ENCODE measurements at regions not wholly inside any gene's neighbourhood (a gene's known extent, or its start where the extent isn't known, plus 50 kb on each side); places are given as distances from the start of the nearest gene placed in this dataset.
A peak's percentile ranks its signal among the peaks of the same experiment; 100 is the strongest.
"Not testable (repeated sequence)": the region's sequence is repeated elsewhere in the genome, so short reads cannot be mapped to it uniquely, and the experiment has no call there.

DNA sequence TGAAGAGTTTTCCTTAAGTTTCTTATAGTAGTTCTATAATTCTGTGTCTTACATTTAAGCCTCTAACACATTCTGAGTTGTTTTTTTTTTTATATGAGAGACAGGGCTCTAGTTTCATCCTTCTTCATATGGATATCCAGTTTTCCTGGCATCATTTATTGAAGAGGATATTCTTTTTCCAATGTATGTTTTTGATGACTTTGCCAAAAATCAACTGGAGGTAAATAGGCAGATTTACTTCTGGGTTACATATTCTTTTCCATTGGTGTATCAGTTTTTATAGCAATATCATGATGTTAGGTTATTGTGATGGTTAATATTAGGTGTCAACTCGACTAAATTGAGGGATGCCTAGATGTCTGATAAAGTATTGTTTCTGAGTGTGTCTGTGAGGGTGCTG is 650.7 kb upstream of the GRID2 start:
- no peak for DNase-seq (ENCODE audit: low spot score)

DNA sequence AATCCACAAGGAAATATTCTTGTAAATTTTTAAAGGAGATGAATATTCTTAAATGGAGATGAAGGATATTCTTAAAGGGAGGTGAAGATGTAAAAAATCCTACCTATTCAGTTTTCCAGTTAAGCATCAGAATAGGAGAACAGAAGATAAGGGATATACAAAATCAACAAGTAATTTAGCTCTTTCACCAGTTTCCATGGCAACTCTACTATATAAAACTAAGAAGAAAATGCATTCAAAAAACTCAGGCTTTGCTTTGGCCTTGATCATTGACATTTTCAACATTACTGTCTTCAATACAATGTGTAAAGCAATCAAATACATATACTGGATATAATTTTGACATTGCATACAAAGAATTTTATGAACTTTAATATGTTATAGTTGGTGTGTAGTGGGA is 622.7 kb upstream of the GRID2 start:
- DNase-seq (ENCODE audit: low spot score): no peak

GRCh38 chr4:91681544-91681943 is 622.2 kb upstream of the GRID2 start:
- DNase-seq (ENCODE audit: low spot score): no peak

DNA sequence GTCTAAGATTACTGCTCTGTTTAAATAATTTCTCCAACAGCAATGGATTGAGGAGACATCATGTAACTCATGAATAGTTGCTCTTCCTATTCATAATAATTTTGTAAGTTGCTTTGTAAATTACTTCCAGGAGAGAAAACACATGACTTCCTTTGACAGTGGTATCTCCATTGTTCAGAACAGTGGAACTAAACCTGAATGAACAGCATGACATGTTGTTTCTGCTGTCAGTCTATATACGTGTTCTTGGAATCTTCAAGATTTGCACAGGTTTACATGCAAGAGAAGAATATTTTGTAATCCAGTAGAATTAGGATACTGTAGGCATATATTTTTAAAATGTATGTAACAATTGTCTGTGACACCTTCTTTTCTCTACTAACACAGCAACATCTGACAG is 618.8 kb upstream of the GRID2 start:
- DNase-seq (ENCODE audit: low spot score): no peak

DNA sequence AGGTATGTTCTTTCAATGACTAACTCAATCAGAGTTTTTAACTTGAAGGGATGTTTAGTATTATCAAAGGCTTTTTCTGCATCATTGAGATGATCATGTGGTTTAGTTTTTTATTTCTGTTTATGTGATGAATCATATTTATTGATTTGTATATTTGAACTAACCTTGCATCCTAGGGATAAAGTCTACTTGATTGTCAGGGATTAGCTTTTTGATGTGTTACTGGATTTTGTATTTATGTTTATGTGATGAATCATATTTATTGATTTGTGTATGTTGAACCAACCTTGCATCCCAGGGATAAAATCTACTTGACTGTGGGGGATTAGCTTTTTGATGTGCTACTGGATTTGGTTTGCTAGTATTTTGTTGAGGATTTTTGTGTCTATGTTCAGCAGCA is 615.4 kb upstream of the GRID2 start:
- no peak for DNase-seq (ENCODE audit: low spot score)

GRCh38 chr4:91699691-91700090 is 604.1 kb upstream of the GRID2 start:
- not testable (repeated sequence) for DNase-seq (ENCODE audit: low spot score)

DNA sequence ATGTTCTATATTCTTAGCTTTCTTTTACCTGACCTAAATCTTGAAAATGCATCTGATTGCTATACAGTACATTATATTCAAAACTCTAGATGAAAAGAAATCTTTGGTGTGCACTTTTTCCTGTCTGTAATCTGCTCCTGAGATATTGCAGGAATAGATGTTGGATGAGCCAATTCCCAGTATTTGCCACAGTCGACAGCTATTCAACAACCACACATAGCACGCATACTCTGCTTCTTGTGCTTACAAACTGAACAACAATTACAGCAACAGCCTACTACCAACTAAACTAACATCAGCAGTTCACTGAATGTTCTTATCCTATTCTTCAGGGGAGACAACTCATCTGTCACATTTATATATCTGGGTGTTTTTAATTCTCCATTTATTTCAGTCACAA is 573.9 kb upstream of the GRID2 start:
- DNase-seq (ENCODE audit: low spot score): no peak

- no peak for DNase-seq (ENCODE audit: low spot score)
Observed at GRCh38 chr4:91734682-91735081, 569.1 kb upstream of the GRID2 start.

DNA sequence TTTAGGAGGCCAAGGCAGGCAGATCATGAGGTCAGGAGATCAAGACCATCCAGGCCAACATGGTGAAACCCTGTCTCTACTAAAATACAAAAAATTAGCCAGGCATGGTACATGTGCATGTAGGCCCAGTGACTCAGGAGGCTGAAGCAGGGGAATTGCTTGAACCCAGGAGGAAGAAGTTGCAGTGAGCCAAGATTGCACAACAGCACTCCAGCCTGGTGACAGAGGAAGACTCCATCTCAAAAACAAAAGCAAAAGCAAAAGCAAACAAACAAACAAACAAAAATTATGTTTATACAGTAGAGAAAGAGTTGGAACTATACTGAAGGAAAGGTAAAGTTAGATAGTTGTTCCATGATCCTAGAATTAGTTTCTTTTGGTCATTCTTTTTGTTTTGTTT is 564.9 kb upstream of the GRID2 start:
- not testable (repeated sequence) for DNase-seq (ENCODE audit: low spot score)

DNA sequence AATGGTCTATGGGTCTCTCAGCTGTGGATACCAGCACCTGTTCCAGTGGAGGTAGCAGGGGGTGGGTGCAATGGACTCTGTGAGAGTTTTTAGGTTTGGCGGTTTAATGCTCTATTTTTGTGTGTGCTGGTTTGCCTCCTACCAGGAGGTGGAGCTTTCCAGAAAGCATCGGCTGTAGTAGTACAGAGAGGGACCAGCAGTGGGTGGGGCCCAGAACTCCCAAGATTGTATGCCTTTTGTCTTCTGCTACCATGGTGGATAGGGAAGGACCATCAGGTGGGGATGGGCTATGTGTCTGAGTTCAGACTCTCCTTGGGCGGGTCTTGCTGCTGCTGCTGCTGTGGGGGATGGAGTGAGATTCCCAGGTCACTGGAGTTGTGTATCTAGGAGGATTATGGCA is 557.2 kb upstream of the GRID2 start:
- no peak for DNase-seq (ENCODE audit: low spot score)

GRCh38 chr4:91751961-91752360 is 551.8 kb upstream of the GRID2 start:
- no peak for DNase-seq (ENCODE audit: low spot score)

DNA sequence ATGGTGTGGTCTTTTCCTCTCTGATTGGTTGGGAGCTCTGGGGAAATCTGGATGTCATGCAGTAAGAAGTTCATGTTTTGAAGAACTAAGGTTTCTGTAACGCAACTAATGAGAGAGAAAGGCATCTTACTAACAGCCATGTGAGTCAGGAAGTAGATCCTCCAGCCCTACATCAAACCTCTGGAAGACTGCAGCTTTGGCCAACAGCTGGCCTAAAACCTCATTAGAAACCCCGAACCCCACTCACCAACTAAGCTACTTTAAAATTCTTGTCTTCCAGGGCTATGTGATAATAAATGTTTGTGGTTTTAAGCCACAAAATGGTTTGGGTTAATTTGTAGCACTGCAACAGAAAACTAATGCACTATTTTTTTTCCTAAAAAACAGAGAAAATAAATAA is 549.0 kb upstream of the GRID2 start:
- no peak for DNase-seq (ENCODE audit: low spot score)

DNA sequence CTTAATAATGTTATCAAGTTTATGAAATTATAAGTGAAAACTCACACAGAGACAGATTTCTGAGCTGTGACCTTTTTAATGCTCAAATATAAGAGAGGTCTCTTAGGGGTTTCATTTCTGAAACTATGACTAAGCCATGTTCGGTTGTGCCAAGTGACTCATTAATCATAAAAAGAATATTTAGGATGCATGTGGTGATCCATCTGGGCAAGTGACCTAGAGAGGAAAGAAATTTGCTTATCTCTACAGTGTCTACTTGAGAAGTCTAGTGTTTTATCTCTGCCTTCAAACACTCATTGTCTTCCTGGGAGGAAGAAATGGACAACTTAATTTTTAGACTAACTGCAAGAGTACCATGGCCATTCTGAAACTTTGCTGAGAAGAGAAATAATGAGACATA is 545.3 kb upstream of the GRID2 start:
- peak; percentile 21 for DNase-seq (ENCODE audit: low spot score)

DNA sequence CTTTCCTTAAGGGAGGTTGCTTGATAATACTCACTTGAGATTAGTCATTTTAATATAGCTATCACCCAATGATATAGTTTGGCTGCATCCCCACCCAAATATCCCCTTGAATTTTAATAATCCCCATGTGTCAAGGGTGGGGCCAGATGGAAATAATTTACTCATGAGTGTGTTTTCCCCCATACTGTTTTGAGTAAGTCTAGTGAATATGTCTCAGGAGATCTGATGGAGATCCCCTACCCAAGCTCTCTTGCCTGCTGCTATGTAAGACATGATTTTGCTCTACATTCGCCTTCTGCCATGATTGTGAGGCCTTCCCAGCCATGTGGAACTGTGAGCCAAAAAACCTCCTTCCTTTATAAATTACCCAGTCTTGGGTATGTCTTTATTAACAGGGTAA is 539.7 kb upstream of the GRID2 start:
- no peak for DNase-seq (ENCODE audit: low spot score)

DNA sequence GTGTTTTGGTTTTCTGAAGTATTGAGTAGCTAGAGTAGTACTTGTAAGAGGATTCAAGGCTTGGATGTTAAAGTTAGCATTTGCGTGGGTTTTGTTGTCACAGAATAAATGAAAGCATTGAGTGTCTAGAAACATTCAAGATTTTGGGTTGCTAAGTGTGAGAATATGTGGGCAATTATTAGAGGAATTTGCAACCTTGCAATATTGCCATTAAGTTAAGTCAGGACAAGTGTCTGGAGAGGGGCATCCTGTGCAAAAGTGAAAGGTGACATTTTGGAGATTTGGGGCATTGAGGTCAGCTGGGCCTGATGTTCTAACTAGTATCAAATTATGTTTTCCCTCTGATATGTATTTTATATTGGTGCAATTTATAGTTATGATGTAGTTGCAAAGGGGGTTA is 533.9 kb upstream of the GRID2 start:
- no peak for DNase-seq (ENCODE audit: low spot score)

DNA sequence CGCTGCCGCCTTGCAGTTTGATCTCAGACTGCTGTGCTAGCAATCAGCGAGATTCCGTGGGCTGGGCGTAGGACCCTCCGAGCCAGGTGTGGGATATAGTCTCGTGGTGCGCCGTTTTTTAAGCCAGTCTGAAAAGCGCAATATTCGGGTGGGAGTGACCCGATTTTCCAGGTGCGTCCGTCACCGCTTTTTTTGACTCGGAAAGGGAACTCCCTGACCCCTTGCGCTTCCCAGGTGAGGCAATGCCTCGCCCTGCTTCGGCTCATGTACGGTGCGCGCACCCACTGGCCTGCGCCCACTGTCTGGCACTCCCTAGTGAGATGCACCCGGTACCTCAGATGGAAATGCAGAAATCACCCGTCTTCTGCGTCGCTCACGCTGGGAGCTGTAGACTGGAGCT is 512.1 kb upstream of the GRID2 start:
- not testable (repeated sequence) for DNase-seq (ENCODE audit: low spot score)

- no peak for DNase-seq (ENCODE audit: low spot score)
Observed at GRCh38 chr4:91795947-91796346, 507.8 kb upstream of the GRID2 start.

- no peak for DNase-seq (ENCODE audit: low spot score)
Observed at GRCh38 chr4:91812319-91812718, 491.4 kb upstream of the GRID2 start.

DNA sequence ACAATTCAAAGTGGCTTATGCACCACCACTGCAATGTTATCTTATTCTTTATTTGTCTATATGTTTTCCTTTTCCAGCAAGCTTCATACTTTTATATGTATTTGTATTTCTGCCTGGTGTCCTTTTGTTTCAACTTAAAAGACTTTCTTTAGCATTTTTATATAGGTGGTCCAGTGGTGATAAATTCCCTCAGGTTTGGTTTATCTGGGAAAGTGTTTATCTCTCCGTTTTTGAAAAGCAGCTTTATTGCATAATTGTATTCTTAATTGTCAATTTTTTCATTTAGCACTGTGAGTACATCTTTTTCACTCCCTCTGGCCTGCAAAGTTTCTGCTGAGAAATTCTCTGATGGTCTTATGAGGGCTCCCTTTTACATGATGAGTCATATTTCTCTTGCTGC is 479.0 kb upstream of the GRID2 start:
- DNase-seq (ENCODE audit: low spot score): no peak

- DNase-seq (ENCODE audit: low spot score): no peak
Observed at GRCh38 chr4:91826186-91826585, 477.6 kb upstream of the GRID2 start.

- no peak for DNase-seq (ENCODE audit: low spot score)
Observed at GRCh38 chr4:91827914-91828313, 475.9 kb upstream of the GRID2 start.

DNA sequence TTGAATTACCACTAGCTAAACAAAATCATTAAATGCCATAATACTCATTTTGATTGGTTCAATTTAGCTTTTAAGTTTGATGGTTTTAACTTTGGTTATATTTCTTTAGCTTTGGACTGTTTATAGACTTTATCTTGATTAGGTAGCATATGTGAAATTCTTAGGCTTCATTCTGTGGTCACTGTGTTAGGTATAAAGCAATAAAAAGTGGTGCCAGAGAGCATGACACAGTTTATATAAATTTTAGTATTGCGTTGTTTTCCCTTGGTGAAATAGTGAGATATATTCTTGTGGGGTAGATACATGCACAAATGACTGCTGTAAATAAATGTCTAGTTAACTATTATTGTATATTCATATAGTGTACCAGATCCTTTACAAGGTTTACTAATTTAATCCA is 474.2 kb upstream of the GRID2 start:
- DNase-seq (ENCODE audit: low spot score): no peak

GRCh38 chr4:91830681-91831395 is 472.9 kb upstream of the GRID2 start:
- DNase-seq (ENCODE audit: low spot score): no peak

GRCh38 chr4:91837608-91838029 is 466.1 kb upstream of the GRID2 start:
- DNase-seq (ENCODE audit: low spot score): no peak
